ENCODE measurements at regions not wholly inside any gene's neighbourhood (a gene's known extent, or its start where the extent isn't known, plus 50 kb on each side); places are given as distances from the start of the nearest gene placed in this dataset.
"Not testable (repeated sequence)": the region's sequence is repeated elsewhere in the genome, so short reads cannot be mapped to it uniquely, and the experiment has no call there.

DNA sequence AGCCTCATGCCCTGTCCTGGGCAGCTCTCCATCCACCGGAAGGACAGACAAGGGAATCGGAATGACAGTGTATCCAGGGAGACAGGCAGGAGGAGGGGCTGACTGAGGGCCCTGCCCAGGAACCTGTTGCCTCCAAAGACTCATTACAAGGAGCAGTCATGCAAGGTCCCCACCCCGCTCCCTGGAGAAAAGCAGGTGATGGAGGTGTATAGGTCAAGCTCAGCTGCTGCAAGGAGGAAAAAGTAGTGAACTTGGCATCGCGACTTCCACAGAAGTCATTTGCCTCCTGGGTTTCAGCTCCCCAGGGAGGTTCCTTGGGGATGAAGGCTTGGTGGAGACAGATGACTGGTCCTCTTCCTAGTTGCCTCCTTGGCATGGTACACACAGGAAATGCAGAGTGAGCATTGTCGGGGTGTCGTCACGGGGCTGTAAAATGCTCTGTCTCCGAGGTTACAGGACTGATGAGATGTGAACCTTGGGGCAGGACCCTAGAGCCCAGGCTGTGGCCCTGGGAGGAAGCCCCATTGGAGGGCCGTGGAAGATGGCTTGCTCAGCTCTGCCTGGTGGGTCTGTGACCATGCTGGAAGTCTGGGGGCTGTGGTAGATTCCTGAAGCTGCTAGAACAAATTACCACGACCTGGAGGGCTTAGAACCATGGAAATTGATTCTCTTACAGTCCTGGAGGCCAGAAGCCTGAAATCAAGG lies 219.6 kb upstream of the C1orf174 start:
- no peak for DNase-seq

DNA sequence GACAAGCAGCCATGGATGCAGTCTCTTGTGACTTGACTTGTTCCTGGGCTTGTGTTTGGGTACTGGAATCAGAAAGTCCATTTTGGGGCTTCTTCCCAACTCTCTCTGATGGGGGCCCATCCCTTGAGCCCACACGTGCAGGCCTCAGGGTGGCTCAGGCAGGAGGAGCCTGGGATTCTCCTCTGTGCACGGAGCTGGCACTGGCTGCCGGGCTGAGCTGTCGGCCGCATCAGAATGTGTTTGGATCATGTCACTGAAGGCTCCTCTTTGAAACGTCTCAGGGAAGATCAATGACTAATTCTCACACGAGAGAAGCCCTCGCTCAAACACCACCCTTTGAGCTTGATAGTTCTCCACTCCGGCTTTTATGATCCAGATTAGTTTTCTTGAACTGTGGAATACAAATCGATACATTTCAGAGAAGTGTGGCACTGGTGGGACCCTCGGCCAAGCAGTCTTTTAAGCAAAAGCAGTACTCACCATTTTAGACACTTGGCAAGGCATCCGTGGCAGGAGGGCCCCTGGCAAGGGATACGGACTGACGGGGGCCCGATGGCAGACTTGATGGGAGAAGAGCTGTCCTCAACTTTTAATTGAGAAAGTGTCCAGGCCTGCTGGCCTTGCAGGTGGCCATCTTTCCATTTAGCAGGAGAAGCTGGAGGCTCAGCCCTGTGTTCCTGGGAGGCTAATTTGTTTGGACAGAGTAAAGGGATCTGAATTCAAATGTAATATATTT lies 220.7 kb upstream of the C1orf174 start:
- no peak for DNase-seq

DNA sequence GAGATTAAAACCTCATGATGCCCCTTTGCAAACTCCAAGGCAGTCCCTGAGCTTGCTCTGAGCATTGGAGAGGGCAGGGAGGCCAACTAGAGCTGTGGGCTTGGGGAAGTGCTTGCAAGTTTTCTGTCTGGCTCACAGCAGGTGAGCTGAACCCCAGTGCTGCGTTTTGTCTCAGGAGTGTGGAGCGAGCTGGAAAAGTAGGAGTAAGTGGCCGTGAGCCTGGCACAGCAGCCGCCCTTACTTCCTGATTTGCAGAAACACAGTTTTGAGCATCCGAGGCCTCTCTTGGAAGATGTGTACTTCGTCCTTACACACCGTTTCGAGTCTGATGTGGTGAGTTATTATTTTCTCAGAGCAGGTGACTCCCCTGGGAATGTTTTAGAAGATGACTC lies 221.2 kb upstream of the C1orf174 start:
- no peak for DNase-seq

DNA sequence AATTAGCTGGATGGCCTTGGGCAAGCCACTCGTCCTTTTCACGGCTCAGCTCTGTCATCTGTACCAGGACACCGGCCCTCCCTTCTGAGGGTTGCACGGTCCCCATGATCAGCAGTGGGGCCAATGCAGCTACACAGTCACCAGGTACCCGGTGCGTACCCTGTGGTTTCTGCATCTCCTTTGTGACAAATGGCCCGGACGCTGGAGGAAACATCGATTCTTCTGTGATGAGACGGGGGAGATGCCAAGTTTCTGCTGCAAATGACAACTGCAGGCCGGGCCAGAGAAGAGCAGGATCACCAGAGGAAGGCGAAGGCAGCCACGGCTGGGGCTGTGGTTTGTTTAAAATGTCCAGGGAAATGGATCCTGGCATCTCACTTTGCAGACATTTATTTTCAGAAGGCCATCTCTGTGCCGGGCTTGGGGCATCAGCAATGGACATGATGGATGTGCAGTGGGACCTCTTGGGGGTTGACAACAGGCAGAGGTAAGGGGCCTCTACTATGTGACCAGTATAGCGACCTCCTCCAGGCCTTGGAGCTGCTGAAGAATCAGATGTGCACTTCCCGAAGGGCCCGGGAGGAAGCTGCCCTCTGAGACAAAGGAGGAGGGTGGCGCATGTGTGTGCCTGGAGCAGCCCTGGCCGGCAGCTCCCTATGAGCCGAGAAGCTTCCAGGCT lies 221.9 kb upstream of the C1orf174 start:
- no peak for DNase-seq

DNA sequence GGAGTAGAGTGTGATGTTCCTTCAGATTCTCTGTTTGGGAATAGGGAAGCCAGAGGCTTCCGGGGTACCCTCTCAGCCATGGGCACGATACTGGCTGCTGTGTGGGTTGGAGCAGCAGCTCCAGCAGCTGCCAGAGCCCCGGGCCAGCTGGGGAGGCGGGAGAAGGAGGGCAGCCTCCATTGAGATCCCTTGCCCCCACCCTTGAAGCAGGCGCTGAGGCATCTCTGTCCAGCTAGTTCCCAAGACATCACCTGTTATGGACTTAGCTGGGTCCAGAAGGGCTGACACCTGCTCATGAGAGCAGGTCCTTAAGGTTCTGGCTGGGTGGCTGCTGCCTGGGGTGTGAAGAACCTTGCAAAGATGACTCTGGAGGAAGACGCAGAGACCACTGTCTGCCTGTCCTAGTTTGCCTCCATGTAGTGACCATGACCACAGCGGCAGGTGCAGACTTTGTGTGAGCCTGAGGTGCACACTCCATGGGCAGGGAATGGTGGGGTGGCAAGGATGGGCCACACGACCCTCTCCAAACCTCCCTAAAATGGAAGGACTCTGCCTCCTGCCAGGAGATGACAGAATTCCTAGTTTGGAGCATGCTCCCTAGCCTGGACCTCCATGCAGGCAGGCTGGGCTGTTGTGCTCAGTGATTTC lies 222.6 kb upstream of the C1orf174 start:
- no peak for DNase-seq

DNA sequence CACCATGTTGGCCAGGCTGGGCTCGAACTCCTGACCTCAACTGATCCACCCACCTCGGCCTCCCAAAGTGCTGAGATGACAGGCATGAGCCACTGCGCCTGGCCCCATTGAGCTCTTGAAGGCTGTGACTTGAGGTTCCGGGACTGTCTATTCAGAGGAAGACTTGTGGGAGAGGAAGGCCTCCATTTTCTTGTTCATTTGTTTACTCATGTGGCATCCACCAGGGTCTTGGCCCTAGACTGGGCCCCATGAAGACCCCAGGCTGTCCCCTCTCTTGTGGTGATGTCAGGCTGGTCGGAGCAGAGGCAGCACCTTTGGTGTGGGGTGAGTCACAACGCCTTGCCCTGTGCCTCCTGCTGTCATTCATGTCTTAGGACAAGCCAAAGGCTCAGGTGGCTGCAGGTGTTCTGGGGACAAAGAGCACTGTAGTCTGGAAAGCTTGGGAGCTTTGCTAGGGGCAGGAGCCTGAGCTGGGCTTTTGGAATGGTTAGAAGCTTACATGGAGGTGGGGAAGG lies 224.6 kb upstream of the C1orf174 start:
- no peak for DNase-seq

DNA sequence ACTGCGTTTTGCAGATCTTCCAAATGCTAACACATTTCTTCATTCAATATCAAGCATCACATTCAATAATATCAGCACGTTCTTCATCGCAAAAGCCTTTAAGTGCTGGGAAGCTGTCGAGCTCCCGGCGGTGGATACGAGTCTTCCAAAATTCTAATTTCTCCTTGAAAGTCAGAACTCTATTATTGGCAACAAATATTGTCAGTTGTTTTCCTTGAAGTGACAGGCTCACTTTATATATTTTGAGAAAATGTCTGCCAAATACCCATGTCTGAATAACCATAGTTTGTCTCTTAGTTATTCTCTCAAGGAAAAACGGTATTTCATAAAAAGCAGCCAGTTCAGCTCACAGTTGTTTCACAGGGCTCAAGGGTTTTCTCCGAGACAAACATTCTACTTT lies 226.2 kb upstream of the C1orf174 start:
- no peak for DNase-seq

DNA sequence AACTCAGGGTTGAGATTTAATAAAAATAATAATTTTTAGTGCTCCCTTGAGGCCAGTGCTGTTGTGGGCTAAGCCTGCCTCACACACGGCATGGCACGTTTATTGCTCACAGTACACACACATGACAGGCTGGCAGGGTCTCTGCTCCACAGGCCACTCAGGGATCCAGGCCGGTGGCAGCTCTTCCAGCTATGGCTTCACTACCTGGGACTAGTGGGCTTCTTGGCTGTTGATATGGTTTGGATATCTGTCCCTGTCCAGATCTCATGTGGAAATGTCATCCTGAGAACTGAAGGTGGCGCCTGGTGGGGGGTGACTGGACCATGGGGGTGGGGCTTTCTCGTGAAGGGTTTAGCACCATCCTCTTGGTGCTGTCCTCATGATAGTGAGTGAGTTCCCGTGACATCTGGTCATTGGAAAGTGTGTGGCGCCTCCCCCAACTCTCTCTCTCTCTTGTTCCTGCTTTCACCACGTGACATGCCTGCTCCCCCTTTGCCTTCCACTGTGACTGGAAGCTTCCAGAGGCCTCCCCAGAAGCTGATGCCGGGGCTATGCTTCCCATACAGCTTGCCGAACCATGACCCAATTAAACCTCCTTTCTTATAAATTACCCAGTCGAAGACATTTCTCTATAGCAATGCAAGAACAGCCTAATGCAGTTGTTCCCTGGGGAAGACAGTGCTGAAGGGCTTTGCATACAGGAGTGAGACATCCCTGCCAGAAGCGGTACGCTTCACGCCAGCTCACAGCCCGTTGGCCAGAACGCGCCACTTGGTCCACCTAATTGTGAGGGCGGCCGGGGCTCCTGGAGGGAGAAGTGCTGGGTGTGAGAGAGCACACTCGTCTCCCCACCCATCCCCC lies 226.9 kb upstream of the C1orf174 start:
- no peak for DNase-seq

DNA sequence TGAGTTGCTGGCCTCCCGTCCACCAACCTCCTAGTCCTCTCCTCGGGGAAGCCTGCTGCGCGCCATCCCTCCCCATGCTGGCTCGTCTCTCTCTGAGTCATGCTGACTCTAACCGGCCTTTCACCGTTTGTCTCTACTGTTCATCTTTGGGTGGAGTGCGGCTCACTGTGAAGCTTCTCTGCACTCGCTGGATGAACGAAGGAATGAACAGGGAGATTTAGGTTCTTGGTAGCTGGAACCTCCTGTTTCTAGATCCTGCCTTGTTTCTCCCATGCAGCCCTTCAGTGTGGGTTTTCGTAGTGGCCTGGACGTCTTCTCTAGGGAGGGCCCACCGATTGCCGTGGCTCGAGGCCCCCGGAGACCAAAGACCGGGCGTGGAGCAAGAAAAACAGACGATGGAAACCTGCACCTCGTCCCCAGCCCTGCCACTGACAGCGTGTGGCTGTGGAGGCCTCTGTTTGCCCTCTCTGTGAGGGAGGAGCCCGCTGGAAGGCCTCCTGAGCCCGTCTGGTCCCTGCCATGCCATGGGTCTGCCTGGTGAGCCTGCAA lies 227.6 kb upstream of the C1orf174 start:
- DNase-seq: no peak

DNA sequence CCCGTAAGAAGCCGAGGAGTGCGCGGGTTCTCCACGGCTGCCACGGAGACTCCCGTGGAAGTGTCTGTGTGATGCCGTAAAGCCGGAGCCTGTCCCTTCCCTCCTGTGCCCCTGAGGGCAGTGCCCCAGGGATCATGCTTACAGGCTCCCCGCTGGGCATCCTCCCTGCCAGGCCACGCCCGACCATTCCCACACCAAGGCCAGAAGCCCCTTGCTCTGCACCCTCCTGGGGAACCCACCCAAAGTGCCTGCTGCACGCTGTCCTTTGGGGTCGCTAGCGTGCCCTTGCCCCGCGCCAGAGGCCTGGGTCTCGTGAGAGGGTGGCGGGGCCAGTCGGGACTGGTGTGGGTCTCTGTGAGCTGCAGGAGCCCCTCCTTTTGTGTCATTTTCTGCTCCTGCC lies 228.5 kb upstream of the C1orf174 start:
- no peak for DNase-seq

DNA sequence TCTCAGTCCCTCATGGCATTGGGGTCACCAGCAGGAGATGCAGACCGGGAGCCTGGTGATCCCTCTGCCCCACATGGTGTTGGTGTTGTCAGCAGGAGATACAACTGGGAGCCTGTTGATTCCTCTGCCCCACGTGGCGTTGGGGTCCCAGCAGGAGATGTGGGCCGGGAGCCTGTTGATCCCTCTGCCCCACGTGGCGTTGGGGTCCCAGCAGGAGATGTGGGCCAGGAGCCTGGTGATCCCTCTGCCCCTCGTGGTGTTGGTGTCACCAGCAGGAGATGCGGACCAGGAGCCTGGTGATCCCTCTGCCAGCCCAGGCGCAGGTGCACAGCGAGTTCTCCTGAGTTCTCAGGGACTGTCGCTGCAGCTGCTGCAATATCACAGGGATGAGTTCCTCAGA lies 229.6 kb upstream of the C1orf174 start:
- no peak for DNase-seq

DNA sequence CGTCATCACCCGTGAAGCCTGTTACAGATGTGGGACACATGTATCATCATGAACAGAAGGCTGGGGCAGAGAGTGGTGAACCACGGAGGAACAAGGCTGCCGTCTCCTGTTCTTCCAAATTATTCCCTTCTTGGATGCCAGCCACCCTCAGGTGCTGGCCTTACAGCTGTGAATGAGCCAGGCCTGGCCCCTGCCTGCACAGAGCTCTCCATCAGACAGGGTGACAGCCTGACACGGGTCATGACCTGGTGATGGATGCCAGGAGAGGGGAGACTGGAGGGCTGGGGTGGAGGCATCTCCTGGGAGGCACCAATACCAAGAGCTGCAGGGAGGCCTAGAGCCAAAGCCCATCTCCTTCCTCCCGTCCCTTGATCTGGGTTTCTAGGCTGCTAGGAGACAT lies 230.0 kb upstream of the C1orf174 start:
- DNase-seq: no peak

DNA sequence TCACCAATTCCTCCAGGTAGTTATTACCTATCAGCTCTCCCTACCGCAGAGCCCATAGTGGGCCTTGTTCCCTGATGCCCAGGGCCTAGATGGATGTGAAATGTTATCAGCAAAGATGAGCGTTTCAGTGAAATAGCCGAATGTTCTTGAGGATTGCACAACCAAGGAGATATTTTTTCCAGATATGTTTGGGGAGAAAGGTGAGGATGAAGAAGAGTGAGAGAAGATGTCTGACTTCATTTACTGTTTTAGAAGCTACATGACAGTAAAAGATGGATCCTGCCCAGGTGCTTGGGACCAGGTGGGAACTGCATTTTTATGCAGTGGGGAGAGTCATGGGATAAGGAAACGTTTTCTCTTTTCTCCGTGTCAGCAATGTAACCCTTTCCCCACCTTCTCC lies 231.7 kb upstream of the C1orf174 start:
- no peak for DNase-seq

DNA sequence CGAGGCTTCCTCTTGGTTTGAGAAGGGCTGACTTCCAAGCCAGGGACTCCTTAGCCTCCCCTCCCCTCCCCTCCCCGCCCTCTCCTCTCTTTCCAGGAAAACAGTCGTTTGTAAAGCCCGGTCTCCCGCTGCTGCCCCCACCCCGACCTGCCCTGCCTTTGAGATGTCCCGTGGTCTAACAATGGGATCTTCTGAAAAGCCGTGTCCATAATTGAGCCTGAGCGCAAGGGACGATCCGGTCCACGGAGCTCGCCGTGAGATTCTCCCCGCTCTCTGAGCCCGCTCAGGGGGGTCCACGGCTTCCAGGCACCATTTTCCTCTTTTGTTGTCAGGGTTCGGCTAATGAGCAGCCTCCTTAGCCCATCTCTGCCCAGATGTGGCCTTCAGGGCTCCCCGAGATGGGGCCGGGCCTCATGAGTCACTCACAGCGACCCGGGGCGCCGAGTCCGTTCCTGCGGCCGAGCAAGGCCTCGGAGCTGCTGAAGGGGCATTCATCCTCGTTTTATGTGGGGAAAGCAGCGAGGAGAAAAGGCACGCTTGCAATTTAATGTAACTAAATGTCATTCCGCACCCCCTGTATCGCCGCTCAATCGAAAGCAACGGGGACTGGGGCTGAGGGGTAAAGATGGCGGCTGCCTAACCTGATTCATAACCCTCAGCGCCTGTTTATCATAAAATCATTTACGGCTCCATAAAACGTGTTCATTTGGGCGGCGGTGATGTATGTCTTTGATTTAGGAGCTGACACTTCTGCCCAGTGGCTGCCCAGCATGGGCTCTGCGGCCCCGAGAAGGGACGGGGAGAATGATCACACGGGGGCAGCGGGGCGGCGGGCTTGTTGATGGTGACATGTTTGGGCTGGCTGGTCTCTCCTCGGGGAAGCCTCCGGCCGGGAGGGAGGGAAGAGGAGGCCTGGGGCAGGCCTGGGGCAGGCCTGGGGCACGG lies 232.6 kb upstream of the C1orf174 start:
- DNase-seq: no peak

DNA sequence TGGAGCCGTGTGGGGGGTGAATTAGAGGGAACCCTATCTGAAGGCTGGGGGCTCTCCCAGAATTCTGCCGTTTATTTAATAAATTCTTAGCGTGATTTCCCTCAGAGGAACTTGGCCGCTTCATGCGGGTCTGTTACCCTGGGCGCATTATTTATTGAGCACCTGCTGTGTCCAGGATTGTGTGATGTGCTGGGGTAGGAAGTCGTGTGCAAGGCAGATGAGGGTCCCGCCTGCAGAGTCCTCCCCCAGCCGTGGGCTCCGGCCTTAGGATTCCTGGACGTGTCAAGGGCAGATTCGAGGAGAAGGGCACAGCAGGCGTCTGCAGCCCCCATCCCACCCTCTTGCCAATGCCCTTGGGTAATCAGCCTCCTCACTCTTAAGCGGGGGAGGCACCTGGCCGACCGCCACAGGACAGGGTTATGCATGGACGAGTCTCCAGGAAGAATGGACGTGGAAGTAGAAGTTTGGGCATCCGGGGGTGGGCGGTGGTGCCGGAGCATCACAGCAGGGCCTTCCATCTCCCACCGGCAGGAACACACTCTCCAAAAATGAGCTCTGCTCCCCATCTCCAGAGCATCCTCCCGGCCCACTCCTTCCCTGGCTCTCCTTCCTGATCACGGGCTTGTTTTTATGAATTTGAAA lies 233.3 kb upstream of the C1orf174 start:
- DNase-seq: no peak

DNA sequence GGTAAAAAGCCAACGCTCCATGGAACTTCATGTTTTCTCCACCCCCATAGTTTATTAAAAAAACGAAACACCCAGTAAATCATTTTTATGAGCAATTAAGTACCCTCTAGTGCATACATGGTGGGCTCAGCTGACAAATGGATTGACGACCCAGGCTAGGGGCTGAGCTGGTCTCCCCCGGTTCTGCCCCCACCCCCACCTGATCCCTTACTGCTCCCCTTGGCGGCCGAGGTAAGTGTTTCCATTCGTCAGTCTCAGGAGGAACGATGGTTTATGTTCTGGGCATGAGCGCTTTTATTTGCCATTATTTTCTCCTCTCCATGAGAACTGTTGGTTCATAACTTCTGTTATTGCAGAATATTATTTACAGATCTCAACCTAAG lies 233.9 kb upstream of the C1orf174 start:
- no peak for DNase-seq

DNA sequence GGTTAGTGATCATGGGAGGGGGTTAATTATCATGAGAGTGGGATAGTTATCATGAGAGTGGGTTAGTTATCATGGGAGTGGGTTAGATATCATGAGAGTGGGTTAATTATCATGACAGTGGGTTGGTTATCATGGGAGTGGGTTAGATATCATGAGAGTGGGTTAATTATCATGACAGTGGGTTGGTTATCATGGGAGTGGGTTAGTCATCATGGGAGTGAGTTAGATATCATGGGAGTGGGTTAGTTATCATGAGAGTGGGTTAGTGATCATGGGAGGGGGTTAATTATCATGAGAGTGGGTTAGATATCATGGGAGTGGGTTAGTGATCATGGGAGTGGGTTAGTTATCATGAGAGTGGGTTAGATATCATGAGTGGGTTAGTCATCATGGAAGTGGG lies 235.8 kb upstream of the C1orf174 start:
- not testable (repeated sequence) for DNase-seq

DNA sequence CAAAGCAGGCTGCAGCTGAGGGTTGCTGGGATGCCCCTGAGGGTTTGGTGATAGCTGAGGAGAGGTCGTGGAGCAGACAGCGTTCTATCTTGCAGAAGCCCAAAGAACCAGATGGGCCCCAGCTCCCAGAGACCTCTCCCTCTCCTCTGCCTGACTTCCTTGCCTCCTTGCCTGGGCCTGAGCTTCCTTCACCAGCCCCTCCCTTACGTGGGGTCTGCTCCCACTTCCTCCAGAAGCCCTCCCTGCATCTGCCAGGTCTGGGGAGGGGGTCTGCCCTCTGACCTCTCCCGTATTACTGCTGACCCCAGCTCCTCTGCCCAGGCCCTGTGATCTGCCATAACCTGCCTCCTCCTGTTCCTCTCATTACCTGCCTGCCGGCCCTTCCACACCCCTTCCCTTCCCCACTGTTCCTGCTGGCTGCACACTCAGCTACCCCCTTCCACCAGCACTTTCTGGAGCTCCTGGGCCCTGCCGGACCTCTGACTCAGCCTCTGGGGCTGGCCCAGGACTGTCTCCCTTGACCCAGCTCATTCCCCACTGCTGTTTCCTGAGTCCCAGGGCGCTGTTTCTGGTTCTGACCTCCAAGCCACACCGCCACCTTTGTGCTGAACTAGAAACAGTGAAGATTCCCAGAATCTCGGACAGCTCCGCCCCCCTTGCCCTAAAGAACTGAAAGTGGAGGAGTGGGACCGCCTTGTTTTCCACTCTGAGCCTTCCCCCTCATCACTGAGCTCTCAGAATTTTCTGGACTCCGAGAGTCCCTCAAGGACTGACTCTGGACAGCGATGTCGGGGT lies 237.7 kb upstream of the C1orf174 start:
- DNase-seq: peak; percentile 15

DNA sequence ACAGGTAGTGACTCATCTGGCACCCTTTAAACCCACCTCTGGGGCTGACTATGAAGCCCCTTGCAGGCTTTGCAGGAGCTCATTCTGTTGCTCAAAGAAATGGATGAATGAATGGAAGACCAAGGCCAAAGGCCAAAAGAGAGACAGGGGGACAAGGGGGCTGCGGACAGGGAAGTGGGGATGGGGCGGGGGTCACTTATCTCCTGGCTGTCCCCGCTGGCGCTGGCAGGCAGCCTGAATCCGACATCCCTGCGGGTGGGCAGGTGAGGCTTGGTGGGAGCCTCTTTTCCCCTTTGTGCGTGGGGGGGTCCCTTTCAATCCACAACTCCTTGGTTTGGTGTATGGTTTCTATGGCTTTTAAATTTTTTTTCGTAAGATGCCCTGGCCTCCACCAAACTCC lies 239.6 kb upstream of the C1orf174 start:
- DNase-seq: no peak
